ENCODE measurements at regions not wholly inside any gene's neighbourhood (a gene's known extent, or its start where the extent isn't known, plus 50 kb on each side); places are given as distances from the start of the nearest gene placed in this dataset.

- no peak for TF ChIP-seq CTCF (conservative IDR thresholded peaks at IDR 0.05; ENCODE audit: low read depth in 2 of 2)
- no peak for TF ChIP-seq EZH2 (IDR thresholded peaks at IDR 0.05; ENCODE audit: low read depth, unreplicated experiment)
- no peak for TF ChIP-seq CREB1 (CRISPR knock-in tag; IDR thresholded peaks at IDR 0.05; ENCODE audit: low read depth)
- no peak for TF ChIP-seq REST (IDR thresholded peaks at IDR 0.05; ENCODE audit: unreplicated experiment)
- no peak for TF ChIP-seq EZH2phosphoT487 (IDR thresholded peaks at IDR 0.05; ENCODE audit: unreplicated experiment)
- TF ChIP-seq JUNB (IDR thresholded peaks at IDR 0.05; ENCODE audit: unreplicated experiment): no peak
- TF ChIP-seq POLR2AphosphoS5 (IDR thresholded peaks at IDR 0.05; ENCODE audit: low read depth): no peak
- TF ChIP-seq ZNF331 (CRISPR knock-in tag; IDR thresholded peaks at IDR 0.05; ENCODE audit: low read depth): no peak
- TF ChIP-seq ZNF114 (CRISPR knock-in tag; IDR thresholded peaks at IDR 0.05): no peak
- no peak for TF ChIP-seq ZNF462 (CRISPR knock-in tag; IDR thresholded peaks at IDR 0.05)
- no peak for TF ChIP-seq ETS1 (IDR thresholded peaks at IDR 0.05)
- TF ChIP-seq STAT1 (IDR thresholded peaks at IDR 0.05; ENCODE audit: unreplicated experiment): no peak
These were observed 366.0 kb downstream of the CPS1 start for GRCh38 chr2:210922419-210922818.

Data from GM23338 (cell line).